Natural killer cell treated with Interleukin-12 subunit alpha and Interleukin-12 subunit beta and Interleukin-15 and Interleukin-18, amount 100 ng/mL, for 72 hours (primary cell): ENCODE measurements at regions not wholly inside any gene's neighbourhood (a gene's known extent, or its start where the extent isn't known, plus 50 kb on each side); places are given as distances from the start of the nearest gene placed in this dataset.

Source experiments
- ATAC-seq, 2 donors: fragments of 150-1000 bp; cut with Tn5 transposase in 1 of 2; sonication (Bioruptor Pico), chemical (Tn5 transposase) in 1 of 2; 2 replicates each; pipeline ENCODE4 v1.10.0; 2021
- DNase-seq: peaks from one replicate; pipeline ENCODE4 v3.0.0; 2022; ENCODE audit warnings: low spot score
- H3K27ac Mint-ChIP-seq, 2 donors: 1 replicate in 1 of 2; 2 replicates in 1 of 2; pipeline ENCODE4 v1.8.0; 2022; ENCODE audit warnings: mixed read lengths in 2 of 2, mild to moderate bottlenecking in 1 of 2, moderate library complexity in 1 of 2
- H3K27me3 Mint-ChIP-seq, 2 donors: 1 replicate in 1 of 2; 2 replicates in 1 of 2; pipeline ENCODE4 v1.8.0; 2022; ENCODE audit warnings: mixed read lengths in 2 of 2
- H3K36me3 Mint-ChIP-seq: one replicate; pipeline ENCODE4 v1.8.0; 2022; ENCODE audit warnings: mixed read lengths
- H3K4me1 Mint-ChIP-seq, 2 donors: 1 replicate in 1 of 2; 2 replicates in 1 of 2; pipeline ENCODE4 v1.8.0; 2022; ENCODE audit warnings: low read depth in 2 of 2, mixed read lengths in 2 of 2, mild to moderate bottlenecking in 1 of 2
- H3K4me3 Mint-ChIP-seq: one replicate; pipeline ENCODE4 v1.8.0; 2022; ENCODE audit warnings: mixed read lengths
- H3K9me3 Mint-ChIP-seq: 2 replicates; pipeline ENCODE4 v1.8.0; 2022; ENCODE audit warnings: mixed read lengths

GRCh38 chr17:73826181-73826871, 182.1 kb upstream of the SDK2 start:
- DNase-seq (no peak), ATAC-seq (no peak)
- H3K4me3 Mint-ChIP-seq: no peak overlapping the region
- no peaks in the 10 kb centered on the region for H3K9me3 Mint-ChIP-seq
- H3K4me1 Mint-ChIP-seq: peaks cover 27 to 50% of the 10 kb centered on the region in 2 donors
- no peaks in the 10 kb centered on the region for H3K36me3 Mint-ChIP-seq
- H3K27ac Mint-ChIP-seq: peak overlapping the region in 1 of 2 donors; percentile 12
- H3K27me3 Mint-ChIP-seq: peaks cover 0 to 2% of the 10 kb centered on the region in 2 donors

- H3K4me1 Mint-ChIP-seq: peaks cover 27 to 55% of the 10 kb centered on the region in 2 donors
- peak overlapping the region; percentile 12 to 54 for H3K27ac Mint-ChIP-seq
- ATAC-seq (no peak), DNase-seq (no peak)
- no peaks in the 10 kb centered on the region for H3K27me3 Mint-ChIP-seq
- no peak overlapping the region for H3K4me3 Mint-ChIP-seq
- H3K36me3 Mint-ChIP-seq: no peaks in the 10 kb centered on the region
- no peaks in the 10 kb centered on the region for H3K9me3 Mint-ChIP-seq
Observed at GRCh38 chr17:73826872-73827228, 182.6 kb upstream of the SDK2 start.

GRCh38 chr17:73827627-73828291, 183.5 kb upstream of the SDK2 start:
- Mint-ChIP-seq H3K9me3 (no peaks in the 10 kb centered on the region), H3K36me3 (no peaks in the 10 kb centered on the region), H3K27ac (peak overlapping the region; percentile 12 to 54), H3K4me3 (peak overlapping the region; percentile 39), H3K27me3 (no peaks in the 10 kb centered on the region), H3K4me1 (peaks cover 32 to 62% of the 10 kb centered on the region in 2 donors)
- DNase-seq (no peak), ATAC-seq (no peak)

GRCh38 chr17:73829676-73830280, 185.5 kb upstream of the SDK2 start:
- Mint-ChIP-seq H3K27me3 (peaks cover 0 to 8% of the 10 kb centered on the region in 2 donors), H3K27ac (no peak overlapping the region), H3K36me3 (no peaks in the 10 kb centered on the region), H3K4me3 (no peak overlapping the region), H3K4me1 (peaks cover 32 to 55% of the 10 kb centered on the region in 2 donors), H3K9me3 (no peaks in the 10 kb centered on the region)
- DNase-seq (no peak), ATAC-seq (no peak)

DNA sequence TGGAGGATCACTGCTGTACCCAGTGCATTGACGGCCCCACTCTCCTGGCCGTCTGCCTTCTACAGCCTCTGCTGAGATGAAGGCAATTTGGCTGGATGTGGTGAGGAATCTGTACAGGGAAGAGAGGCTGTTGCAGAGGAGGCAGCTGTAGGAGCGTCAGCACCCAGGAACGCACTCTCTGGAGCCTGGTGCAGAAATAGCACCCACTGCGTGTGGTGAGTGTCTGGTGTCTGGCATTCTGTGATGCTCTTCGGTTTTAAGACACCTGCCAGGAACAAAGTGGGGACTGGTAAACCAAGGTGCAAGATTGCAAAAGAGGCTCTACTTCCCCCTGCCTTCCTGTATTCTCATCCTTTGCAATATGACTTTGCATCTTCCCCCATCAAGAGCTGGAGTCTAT, 187.5 kb upstream of the SDK2 start:
- Mint-ChIP-seq H3K36me3 (peaks cover 3% of the 10 kb centered on the region), H3K9me3 (peaks cover 2% of the 10 kb centered on the region), H3K27me3 (peaks cover 13% of the 10 kb centered on the region in 2 donors), H3K27ac (no peak overlapping the region), H3K4me3 (peak overlapping the region; percentile 10), H3K4me1 (peaks cover 46 to 69% of the 10 kb centered on the region in 2 donors)
- peak; percentile 50 to 65 for ATAC-seq
- DNase-seq: no peak

DNA sequence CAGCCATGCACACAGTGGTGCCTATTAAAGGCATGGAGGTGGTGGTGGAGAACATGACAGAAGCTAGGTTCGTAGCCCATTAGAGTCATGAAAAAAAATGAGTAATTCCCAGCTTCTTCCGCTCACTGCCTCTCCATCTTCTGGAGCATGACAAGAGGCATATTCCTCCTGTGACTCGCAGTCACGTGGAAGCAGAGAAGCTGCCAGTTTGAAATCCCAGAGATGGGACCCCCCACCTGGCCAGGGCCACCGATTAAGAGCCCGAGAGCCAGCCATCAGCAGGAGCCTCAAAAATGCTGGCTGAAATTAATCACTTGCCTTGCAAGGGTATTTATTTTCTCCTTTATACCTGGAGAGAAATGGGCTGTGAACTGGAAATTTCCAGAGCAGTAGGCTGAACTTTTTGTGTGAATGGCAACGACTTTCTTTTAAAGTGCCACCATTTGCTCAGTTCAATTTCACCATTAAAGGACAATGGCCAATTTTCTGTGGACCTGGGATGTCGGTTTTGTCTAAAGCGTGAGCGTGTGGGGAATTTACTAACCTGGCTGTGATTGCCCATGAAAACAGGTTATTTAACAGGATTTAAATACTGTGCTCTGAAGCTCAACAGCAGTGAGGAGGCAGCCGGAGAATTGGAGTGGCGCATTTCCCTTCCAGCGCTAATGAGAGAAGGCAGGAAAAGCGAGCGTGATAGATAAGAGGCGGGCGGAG, 189.7 kb upstream of the SDK2 start:
- ATAC-seq: no peak
- no peak for DNase-seq
- peaks cover 42 to 53% of the 10 kb centered on the region in 2 donors for H3K4me1 Mint-ChIP-seq
- no peak overlapping the region for H3K27ac Mint-ChIP-seq
- peaks cover 6% of the 10 kb centered on the region for H3K36me3 Mint-ChIP-seq
- peaks cover 3% of the 10 kb centered on the region for H3K9me3 Mint-ChIP-seq
- no peak overlapping the region for H3K4me3 Mint-ChIP-seq
- H3K27me3 Mint-ChIP-seq: peaks cover 13 to 14% of the 10 kb centered on the region in 2 donors

DNA sequence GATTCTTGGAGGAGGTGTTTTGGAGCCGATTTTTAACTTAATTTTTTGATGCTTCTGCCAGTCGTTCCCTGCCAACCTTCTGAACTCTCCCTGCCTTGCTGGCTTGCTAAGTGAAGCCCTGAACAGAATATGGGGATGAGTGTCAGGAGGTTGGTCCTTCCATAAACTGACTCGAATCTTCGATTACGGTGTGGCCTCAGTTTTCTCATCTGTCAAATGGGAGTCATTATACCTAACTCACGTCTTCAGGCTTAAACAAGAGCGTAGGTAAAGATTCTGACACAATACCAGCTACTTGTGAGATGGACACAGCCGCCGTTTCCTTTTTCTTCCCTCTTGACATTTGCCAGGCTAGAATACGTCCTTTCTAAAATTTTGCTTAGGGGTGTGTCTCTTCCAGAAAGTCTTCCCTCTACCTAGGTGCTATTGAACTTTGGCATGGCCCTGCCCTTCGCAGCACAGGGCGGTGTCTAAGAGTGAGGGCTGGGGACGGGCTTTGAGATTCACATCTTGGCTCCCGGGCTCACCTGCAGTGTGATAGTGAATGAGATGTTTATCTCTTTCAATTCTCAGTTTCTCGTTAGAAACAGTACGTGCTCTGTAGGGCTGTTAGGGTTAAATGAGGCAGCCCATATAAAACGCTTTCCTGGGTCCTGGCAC, 190.6 kb upstream of the SDK2 start:
- no peak for ATAC-seq
- Mint-ChIP-seq H3K4me3 (no peak overlapping the region), H3K4me1 (peaks cover 36 to 49% of the 10 kb centered on the region in 2 donors), H3K27ac (no peak overlapping the region), H3K27me3 (peaks cover 13 to 14% of the 10 kb centered on the region in 2 donors), H3K9me3 (peaks cover 3% of the 10 kb centered on the region), H3K36me3 (peaks cover 6% of the 10 kb centered on the region)
- DNase-seq: no peak

GRCh38 chr17:73835605-73836004, 191.4 kb upstream of the SDK2 start:
- peaks cover 13 to 14% of the 10 kb centered on the region in 2 donors for H3K27me3 Mint-ChIP-seq
- H3K4me1 Mint-ChIP-seq: peaks cover 33 to 46% of the 10 kb centered on the region in 2 donors
- DNase-seq (no peak), ATAC-seq (no peak)
- H3K4me3 Mint-ChIP-seq: peak overlapping the region; percentile 1
- H3K27ac Mint-ChIP-seq: no peak overlapping the region
- H3K36me3 Mint-ChIP-seq: peaks cover 6% of the 10 kb centered on the region
- peaks cover 3% of the 10 kb centered on the region for H3K9me3 Mint-ChIP-seq

- Mint-ChIP-seq H3K4me1 (peaks cover 20 to 30% of the 10 kb centered on the region in 2 donors), H3K36me3 (peaks cover 6% of the 10 kb centered on the region), H3K27ac (no peak overlapping the region), H3K4me3 (no peak overlapping the region), H3K9me3 (peaks cover 3% of the 10 kb centered on the region), H3K27me3 (peaks cover 13 to 14% of the 10 kb centered on the region in 2 donors)
- no peak for DNase-seq
- ATAC-seq: peak in 1 of 2 donors; percentile 15
Observed at GRCh38 chr17:73838815-73839214, 194.6 kb upstream of the SDK2 start.

DNA sequence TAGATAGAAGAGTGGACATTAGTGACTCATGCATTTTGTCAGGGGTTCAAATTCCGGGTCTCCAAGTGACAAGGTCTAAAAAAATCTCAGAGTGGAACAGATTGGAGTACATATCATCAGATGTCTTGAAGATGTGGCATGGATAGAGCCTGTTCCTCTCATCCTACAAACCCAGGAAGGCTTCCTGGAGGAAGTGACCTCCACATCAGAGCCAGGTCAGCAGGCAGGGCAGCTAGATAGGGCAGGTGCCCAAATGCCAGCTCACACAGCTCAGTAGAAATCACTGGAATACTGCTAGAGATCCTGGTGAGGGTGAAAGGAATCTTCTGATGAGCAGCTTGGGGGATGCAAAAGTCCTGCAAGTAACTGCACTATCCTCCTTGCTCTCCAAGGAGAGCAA, 196.6 kb upstream of the SDK2 start:
- Mint-ChIP-seq H3K4me3 (no peak overlapping the region), H3K4me1 (peaks cover 10 to 13% of the 10 kb centered on the region in 2 donors), H3K27ac (no peak overlapping the region), H3K27me3 (peaks cover 0 to 4% of the 10 kb centered on the region in 2 donors), H3K36me3 (peaks cover 6% of the 10 kb centered on the region), H3K9me3 (peaks cover 3% of the 10 kb centered on the region)
- no peak for ATAC-seq
- no peak for DNase-seq

- H3K4me1 Mint-ChIP-seq: peaks cover 7 to 10% of the 10 kb centered on the region in 2 donors
- peaks cover 4% of the 10 kb centered on the region for H3K36me3 Mint-ChIP-seq
- ATAC-seq (no peak), DNase-seq (no peak)
- H3K4me3 Mint-ChIP-seq: no peak overlapping the region
- H3K27ac Mint-ChIP-seq: no peak overlapping the region
- peaks cover 0 to 2% of the 10 kb centered on the region in 2 donors for H3K27me3 Mint-ChIP-seq
- peaks cover 3% of the 10 kb centered on the region for H3K9me3 Mint-ChIP-seq
Observed at GRCh38 chr17:73841431-73842060, 197.3 kb upstream of the SDK2 start.

GRCh38 chr17:73847952-73848351, 203.7 kb upstream of the SDK2 start:
- H3K4me3 Mint-ChIP-seq: no peak overlapping the region
- no peak overlapping the region for H3K27ac Mint-ChIP-seq
- no peaks in the 10 kb centered on the region for H3K36me3 Mint-ChIP-seq
- ATAC-seq (no peak), DNase-seq (no peak)
- no peaks in the 10 kb centered on the region for H3K27me3 Mint-ChIP-seq
- H3K9me3 Mint-ChIP-seq: no peaks in the 10 kb centered on the region
- H3K4me1 Mint-ChIP-seq: peaks cover 7 to 10% of the 10 kb centered on the region in 2 donors

DNA sequence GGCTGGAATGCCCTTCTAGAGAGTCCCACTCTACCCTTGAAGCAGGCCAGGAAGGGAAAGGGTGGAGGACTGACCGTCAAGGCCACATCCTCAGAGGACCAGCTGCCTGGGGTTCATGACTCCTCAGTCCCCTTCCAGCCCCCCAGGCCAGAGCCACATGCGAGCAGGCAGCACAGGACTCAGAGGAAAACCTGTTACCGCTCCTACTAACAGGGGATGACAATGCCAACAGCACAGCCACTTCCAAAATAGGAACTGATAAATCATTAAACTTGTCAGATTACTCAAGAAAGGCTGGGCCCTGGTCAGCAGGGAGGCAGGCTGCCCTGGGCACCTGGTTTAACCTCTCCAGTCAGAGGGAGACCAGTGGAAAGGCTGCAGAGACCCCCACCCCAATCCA, 206.2 kb upstream of the SDK2 start:
- H3K4me1 Mint-ChIP-seq: peaks cover 7 to 10% of the 10 kb centered on the region in 2 donors
- ATAC-seq (no peak), DNase-seq (no peak)
- H3K27me3 Mint-ChIP-seq: no peaks in the 10 kb centered on the region
- no peak overlapping the region for H3K4me3 Mint-ChIP-seq
- H3K9me3 Mint-ChIP-seq: no peaks in the 10 kb centered on the region
- H3K27ac Mint-ChIP-seq: no peak overlapping the region
- H3K36me3 Mint-ChIP-seq: no peaks in the 10 kb centered on the region
